ENCODE measurements at regions not wholly inside any gene's neighbourhood (a gene's known extent, or its start where the extent isn't known, plus 50 kb on each side); places are given as distances from the start of the nearest gene placed in this dataset.
"Not testable (repeated sequence)": the region's sequence is repeated elsewhere in the genome, so short reads cannot be mapped to it uniquely, and the experiment has no call there.

DNA sequence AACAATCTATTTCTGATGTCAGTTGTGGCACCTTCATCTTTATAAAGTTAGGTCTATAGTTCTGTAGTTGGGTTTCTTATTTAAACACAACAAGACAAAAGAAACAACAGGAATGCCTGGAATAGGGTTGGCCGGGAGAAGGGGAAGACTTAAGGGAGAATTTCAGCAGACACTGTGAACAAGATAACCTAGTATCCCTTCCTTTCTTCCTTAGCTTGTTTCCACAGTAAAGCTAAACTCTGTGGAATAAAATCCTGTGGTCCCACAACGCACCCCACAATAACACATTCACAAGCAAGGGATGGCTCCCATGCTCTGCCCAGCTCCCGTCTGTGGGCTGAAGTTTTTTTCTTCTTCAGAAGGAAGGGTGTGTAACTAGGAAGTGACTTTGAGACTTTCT, 124.9 kb upstream of the SMARCA2 start:
- no peak for DNase-seq (ENCODE audit: low read depth)
- TF ChIP-seq, protein P1, sequence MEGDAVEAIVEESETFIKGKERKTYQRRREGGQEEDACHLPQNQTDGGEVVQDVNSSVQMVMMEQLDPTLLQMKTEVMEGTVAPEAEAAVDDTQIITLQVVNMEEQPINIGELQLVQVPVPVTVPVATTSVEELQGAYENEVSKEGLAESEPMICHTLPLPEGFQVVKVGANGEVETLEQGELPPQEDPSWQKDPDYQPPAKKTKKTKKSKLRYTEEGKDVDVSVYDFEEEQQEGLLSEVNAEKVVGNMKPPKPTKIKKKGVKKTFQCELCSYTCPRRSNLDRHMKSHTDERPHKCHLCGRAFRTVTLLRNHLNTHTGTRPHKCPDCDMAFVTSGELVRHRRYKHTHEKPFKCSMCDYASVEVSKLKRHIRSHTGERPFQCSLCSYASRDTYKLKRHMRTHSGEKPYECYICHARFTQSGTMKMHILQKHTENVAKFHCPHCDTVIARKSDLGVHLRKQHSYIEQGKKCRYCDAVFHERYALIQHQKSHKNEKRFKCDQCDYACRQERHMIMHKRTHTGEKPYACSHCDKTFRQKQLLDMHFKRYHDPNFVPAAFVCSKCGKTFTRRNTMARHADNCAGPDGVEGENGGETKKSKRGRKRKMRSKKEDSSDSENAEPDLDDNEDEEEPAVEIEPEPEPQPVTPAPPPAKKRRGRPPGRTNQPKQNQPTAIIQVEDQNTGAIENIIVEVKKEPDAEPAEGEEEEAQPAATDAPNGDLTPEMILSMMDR (IDR thresholded peaks at IDR 0.05; ENCODE audit: low read depth, low read length, missing control alignments), result no peak
- no peak overlapping the region for H3K4me3 ChIP-seq (ENCODE audit: low read depth, low read length)

DNA sequence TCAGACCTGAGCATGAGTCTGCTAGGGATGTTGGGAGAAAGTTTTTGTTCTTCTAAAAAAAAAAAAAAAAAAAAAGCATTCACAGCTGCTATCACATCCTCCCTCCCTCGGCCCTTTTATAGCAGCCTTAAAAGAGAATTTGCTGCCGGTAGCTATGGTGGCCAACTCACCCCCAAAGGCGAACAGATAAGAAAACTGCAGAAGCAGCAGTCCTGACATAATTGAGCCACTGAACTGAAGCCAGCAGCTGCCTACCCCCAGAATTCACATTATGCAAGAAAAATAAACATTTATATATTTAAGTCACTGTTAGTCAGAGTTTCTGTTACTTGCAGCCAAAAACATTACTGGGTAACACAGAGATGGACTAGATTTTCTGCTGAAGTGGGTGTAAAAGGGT, 124.3 kb upstream of the SMARCA2 start:
- DNase-seq (ENCODE audit: low read depth), result no peak
- H3K4me3 ChIP-seq (ENCODE audit: low read depth, low read length), result no peak overlapping the region
- TF ChIP-seq, protein P1 (IDR thresholded peaks at IDR 0.05; ENCODE audit: low read depth, low read length, missing control alignments), result no peak

- not testable (repeated sequence) for H3K4me3 ChIP-seq (ENCODE audit: low read depth, low read length); DNase-seq (ENCODE audit: low read depth)
Measured at GRCh38 chr9:1903080-1903704, 112.0 kb upstream of the SMARCA2 start.

GRCh38 chr9:1907465-1907864, 107.7 kb upstream of the SMARCA2 start:
- DNase-seq (ENCODE audit: low read depth), result no peak
- H3K4me3 ChIP-seq (ENCODE audit: low read depth, low read length), result no peak overlapping the region
- TF ChIP-seq, protein P1 (IDR thresholded peaks at IDR 0.05; ENCODE audit: low read depth, low read length, missing control alignments), result no peak

DNA sequence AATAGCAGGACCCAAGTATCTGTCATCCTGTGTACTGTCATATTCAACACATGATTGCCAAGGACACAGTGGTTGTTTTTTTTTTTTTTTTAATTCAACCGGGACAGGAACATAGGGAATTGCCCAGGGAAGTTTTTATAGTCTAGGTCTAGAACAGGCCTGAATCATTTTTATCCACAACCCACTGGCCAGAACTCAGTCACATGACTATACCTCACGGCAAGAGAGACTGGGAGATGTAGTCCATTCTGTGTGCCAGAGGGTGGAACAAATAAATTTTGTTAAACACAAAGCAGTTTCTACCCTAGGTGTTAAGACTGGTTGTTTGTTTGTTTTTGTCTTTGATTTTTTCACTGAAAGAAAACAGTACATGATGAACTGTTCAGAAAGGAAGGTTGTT, 105.8 kb upstream of the SMARCA2 start:
- DNase-seq (ENCODE audit: low read depth), result no peak
- TF ChIP-seq, protein P1 (IDR thresholded peaks at IDR 0.05; ENCODE audit: low read depth, low read length, missing control alignments), result no peak
- no peak overlapping the region for H3K4me3 ChIP-seq (ENCODE audit: low read depth, low read length)

DNA sequence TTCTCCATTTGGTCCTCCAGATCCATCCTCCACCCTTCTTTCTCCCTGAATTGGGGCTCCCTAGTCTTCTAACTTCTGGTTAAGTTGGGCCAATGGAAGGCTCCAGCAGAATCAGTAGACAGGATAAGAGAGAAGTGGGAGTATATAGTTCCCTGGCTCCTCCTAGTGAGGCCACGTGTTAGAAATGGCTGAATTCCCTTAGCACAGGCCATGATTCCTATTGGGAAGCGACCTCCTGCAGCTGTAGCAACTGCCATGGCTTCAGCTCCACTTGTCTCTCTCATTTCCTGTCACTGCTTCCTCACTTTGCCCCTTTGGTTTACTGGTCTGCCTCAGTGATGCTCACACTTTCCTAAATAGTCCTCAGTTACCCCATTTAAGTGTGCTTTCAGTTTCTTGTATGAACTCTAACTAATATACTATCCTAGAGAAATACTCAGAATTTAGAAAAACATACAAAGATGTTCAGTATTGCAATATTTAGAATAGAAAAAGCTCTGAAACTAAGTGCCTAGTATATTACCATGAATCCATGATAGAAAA, 104.8 kb upstream of the SMARCA2 start:
- H3K4me3 ChIP-seq (ENCODE audit: low read depth, low read length), result no peak overlapping the region
- DNase-seq (ENCODE audit: low read depth), result no peak
- TF ChIP-seq, protein P1 (IDR thresholded peaks at IDR 0.05; ENCODE audit: low read depth, low read length, missing control alignments), result no peak

DNA sequence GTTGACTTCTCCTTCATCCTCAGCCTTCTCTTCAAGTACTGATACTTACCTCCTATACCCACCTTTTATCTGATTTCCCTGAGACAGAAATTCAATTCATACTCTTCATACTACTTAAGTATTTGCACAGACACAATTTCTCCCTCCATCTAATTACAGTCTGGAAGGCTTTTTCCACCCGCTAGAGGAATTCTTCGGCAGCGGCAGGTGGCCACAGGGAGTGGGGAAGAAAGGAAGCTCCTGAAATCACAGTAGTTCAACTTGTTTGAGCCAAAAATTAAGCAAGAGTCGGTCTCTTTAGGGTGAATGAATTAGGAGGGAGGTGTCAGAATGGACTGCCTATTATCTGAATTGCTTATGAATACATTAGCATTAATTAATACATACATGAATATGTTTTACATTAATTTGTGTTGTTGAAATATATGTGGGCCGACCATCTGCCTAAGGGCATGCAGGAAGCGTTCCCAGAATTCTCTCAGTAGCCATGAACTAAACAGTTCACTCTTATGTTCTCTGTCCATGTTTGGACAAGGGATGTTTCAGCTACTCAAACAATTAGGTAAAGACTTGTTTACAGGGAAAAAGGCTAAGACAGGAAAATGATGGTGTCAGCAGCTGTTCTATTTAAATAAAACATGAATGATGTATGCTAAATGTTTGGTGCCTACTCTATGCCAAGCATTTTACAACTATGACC, 101.4 kb upstream of the SMARCA2 start:
- DNase-seq (ENCODE audit: low read depth), result no peak
- TF ChIP-seq, protein P1 (IDR thresholded peaks at IDR 0.05; ENCODE audit: low read depth, low read length, missing control alignments), result no peak
- no peak overlapping the region for H3K4me3 ChIP-seq (ENCODE audit: low read depth, low read length)

Data from GM12864 (cell line).